H9 (cell line): ENCODE measurements at regions not wholly inside any gene's neighbourhood (a gene's known extent, or its start where the extent isn't known, plus 50 kb on each side); places are given as distances from the start of the nearest gene placed in this dataset.

Source experiments
- DNase-seq: peaks from one replicate; pipeline ENCODE4 v3.0.0-alpha.2; 2017
- H2AFZ ChIP-seq: one replicate; pipeline ENCODE4 v1.6.1; 2013; ENCODE audit warnings: mild to moderate bottlenecking, low read length, control low read depth, moderate library complexity
- H2AK5ac ChIP-seq: 2 replicates; pipeline ENCODE4 v1.6.1; 2013; ENCODE audit warnings: low read length, control low read depth, mixed read lengths; ENCODE audit not compliant: insufficient read length
- H2BK120ac ChIP-seq: one replicate; pipeline ENCODE4 v1.6.1; 2013; ENCODE audit warnings: low read depth, mild to moderate bottlenecking, low read length, control low read depth, inconsistent platforms; ENCODE audit not compliant: poor library complexity, severe bottlenecking
- H2BK12ac ChIP-seq: 2 replicates; pipeline ENCODE4 v1.6.1; 2013; ENCODE audit warnings: low read length, control low read depth, mixed read lengths, low read depth; ENCODE audit not compliant: insufficient read length
- H2BK15ac ChIP-seq: 2 replicates; pipeline ENCODE4 v1.6.1; 2013; ENCODE audit warnings: low read depth, low read length, control low read depth
- H2BK20ac ChIP-seq: one replicate; pipeline ENCODE4 v1.6.1; 2013; ENCODE audit warnings: low read depth, mild to moderate bottlenecking, low read length, control low read depth, inconsistent platforms; ENCODE audit not compliant: poor library complexity, severe bottlenecking
- H2BK5ac ChIP-seq: 2 replicates; pipeline ENCODE4 v1.6.1; 2013; ENCODE audit warnings: low read length, control low read depth, mixed read lengths; ENCODE audit not compliant: insufficient read length
- H3K14ac ChIP-seq: 2 replicates; pipeline ENCODE4 v1.6.1; 2013; ENCODE audit warnings: low read length, control low read depth; ENCODE audit not compliant: insufficient read depth
- H3K18ac ChIP-seq: 2 replicates; pipeline ENCODE4 v1.6.1; 2013; ENCODE audit warnings: low read depth, mild to moderate bottlenecking, mixed read lengths, low read length, control low read depth; ENCODE audit not compliant: insufficient read length
- H3K23ac ChIP-seq: 2 replicates; pipeline ENCODE4 v1.6.1; 2013; ENCODE audit warnings: low read length, control low read depth, mixed read lengths, low read depth; ENCODE audit not compliant: insufficient read length
- H3K23me2 ChIP-seq: 2 replicates; pipeline ENCODE4 v1.6.1; 2013; ENCODE audit warnings: low read depth, mild to moderate bottlenecking, mixed read lengths, low read length, control low read depth; ENCODE audit not compliant: insufficient read length, poor library complexity, severe bottlenecking
- H3K27ac ChIP-seq: 2 replicates; pipeline ENCODE4 v1.5.1; 2013; ENCODE audit warnings: low read length, control low read depth, mixed read lengths, low read depth; ENCODE audit not compliant: insufficient read length
- H3K27me3 ChIP-seq: 2 replicates; pipeline ENCODE4 v1.6.1; 2013; ENCODE audit warnings: low read length, control low read depth, inconsistent platforms; ENCODE audit not compliant: insufficient read depth
- H3K4ac ChIP-seq: 2 replicates; pipeline ENCODE4 v1.6.1; 2013; ENCODE audit warnings: low read depth, mild to moderate bottlenecking, control low read depth, inconsistent platforms, low read length, moderate library complexity
- H3K4me1 ChIP-seq: 2 replicates; pipeline ENCODE4 v1.6.1; 2013; ENCODE audit warnings: low read length, control low read depth, inconsistent platforms; ENCODE audit not compliant: insufficient read depth
- H3K4me2 ChIP-seq: 2 replicates; pipeline ENCODE4 v1.6.1; 2013; ENCODE audit warnings: low read length, control low read depth, mixed read lengths; ENCODE audit not compliant: insufficient read length, insufficient read depth
- H3K56ac ChIP-seq: 2 replicates; pipeline ENCODE4 v1.6.1; 2013; ENCODE audit warnings: low read depth, mild to moderate bottlenecking, mixed read lengths, low read length, control low read depth; ENCODE audit not compliant: insufficient read length
- H3K79me1 ChIP-seq: 2 replicates; pipeline ENCODE4 v1.6.1; 2013; ENCODE audit warnings: low read depth, mild to moderate bottlenecking, moderate library complexity, low read length, control low read depth, inconsistent platforms; ENCODE audit not compliant: insufficient read depth, poor library complexity, severe bottlenecking
- H3K79me2 ChIP-seq: 2 replicates; pipeline ENCODE4 v1.6.1; 2013; ENCODE audit warnings: low read length, control low read depth, inconsistent platforms; ENCODE audit not compliant: insufficient read depth
- H3K9ac ChIP-seq: 2 replicates; pipeline ENCODE4 v1.6.1; 2013; ENCODE audit warnings: low read length, control low read depth, mixed read lengths; ENCODE audit not compliant: insufficient read length; ENCODE audit errors: extremely low read depth
- H3K9me3 ChIP-seq: one replicate; pipeline ENCODE4 v1.6.1; 2013; ENCODE audit warnings: low read depth, low read length, inconsistent platforms; ENCODE audit not compliant: control insufficient read depth
- H3T11ph ChIP-seq: one replicate; pipeline ENCODE4 v1.6.1; 2013; ENCODE audit warnings: mild to moderate bottlenecking, low read length, control low read depth, inconsistent platforms
- H4K20me1 ChIP-seq: one replicate; pipeline ENCODE4 v1.6.1; 2013; ENCODE audit not compliant: control insufficient read depth, insufficient read length, insufficient read depth
- H4K5ac ChIP-seq: 2 replicates; pipeline ENCODE4 v1.6.1; 2013; ENCODE audit warnings: low read depth, mild to moderate bottlenecking, mixed read lengths, low read length, control low read depth; ENCODE audit not compliant: insufficient read length
- H4K8ac ChIP-seq: replicated peaks from 2 replicates; pipeline ENCODE4 v1.6.1; 2013; ENCODE audit warnings: low read length, control low read depth, mixed read lengths, low read depth; ENCODE audit not compliant: insufficient read length
- H4K91ac ChIP-seq: 2 replicates; pipeline ENCODE4 v1.6.1; 2013; ENCODE audit warnings: low read depth, mild to moderate bottlenecking, moderate library complexity, mixed read lengths, low read length, control low read depth; ENCODE audit not compliant: insufficient read length
- H3K27ac Mint-ChIP-seq, 3 experiments: 2 replicates in 2 of 3; 3 replicates in 1 of 3; pipeline ENCODE4 v1.8.0; 2020 to 2021; ENCODE audit warnings: mixed read lengths in 3 of 3, mild to moderate bottlenecking in 1 of 3, moderate library complexity in 1 of 3
- H3K27me3 Mint-ChIP-seq: 2 replicates; pipeline ENCODE4 v1.8.0; 2021; ENCODE audit warnings: low read depth, mild to moderate bottlenecking, moderate library complexity, mixed read lengths
- H3K36me3 Mint-ChIP-seq, 3 experiments: 2 replicates in 2 of 3; 3 replicates in 1 of 3; pipeline ENCODE4 v1.8.0; 2020 to 2021; ENCODE audit warnings: low read depth in 3 of 3, mixed read lengths in 3 of 3; ENCODE audit not compliant: insufficient read depth in 1 of 3
- H3K4me1 Mint-ChIP-seq, 2 experiments: 2 replicates each; pipeline ENCODE4 v1.8.0; 2020; ENCODE audit warnings: mixed read lengths in 2 of 2
- H3K4me3 Mint-ChIP-seq, 2 experiments: 2 replicates in 1 of 2; 3 replicates in 1 of 2; pipeline ENCODE4 v1.8.0; 2020 to 2021; ENCODE audit warnings: mild to moderate bottlenecking in 2 of 2, mixed read lengths in 2 of 2, moderate library complexity in 1 of 2
- H3K9me3 Mint-ChIP-seq, 2 experiments: 2 replicates in 1 of 2; 3 replicates in 1 of 2; pipeline ENCODE4 v1.8.0; 2020; ENCODE audit warnings: mild to moderate bottlenecking in 2 of 2, mixed read lengths in 2 of 2, moderate library complexity in 1 of 2
- WGBS: extraction: QIAGEN DNeasy Blood & Tissue Kit; methylation state at CpG from one replicate; pipeline ENCODE4 v1.1.7; 2013; ENCODE audit warnings: missing lambda C conversion rate, low lambda C conversion rate, mixed read lengths; ENCODE audit not compliant: insufficient read length; ENCODE audit errors: extremely low coverage; 5-methylcytosine and 5-hydroxymethylcytosine counted together
- TF ChIP-seq, protein P1 (sequence below): fragments of 200-600 bp; sonication (generic); conservative IDR thresholded peaks from 3 replicates; pipeline ENCODE4 v1.8.0; 2021; ENCODE audit warnings: antibody characterized with exemption, mild to moderate bottlenecking

DNA sequence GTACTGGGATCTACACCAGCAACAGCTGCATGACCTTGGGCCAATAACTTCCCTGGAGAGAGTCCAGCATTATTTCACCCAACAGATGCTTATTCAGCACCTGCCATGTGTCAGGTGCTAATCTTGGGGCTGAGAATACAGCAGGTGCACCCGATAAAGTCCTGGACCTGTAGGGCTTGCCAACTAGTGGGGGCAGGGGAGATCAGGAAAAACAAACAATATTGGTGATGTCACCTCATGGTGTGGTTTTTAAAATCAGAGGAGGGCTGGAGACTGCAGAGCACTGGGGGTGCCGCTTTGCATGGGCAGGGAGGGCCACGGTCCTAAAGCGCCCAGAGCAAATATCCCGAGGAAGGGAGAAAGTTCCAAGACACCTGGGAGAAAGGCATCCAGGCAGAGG lies 218.8 kb downstream of the C16orf95 start:
- Histone ChIP-seq H3K23me2 (no peaks in the 10 kb centered on the region), H3K4me1 (peaks cover 6% of the 10 kb centered on the region; the same call in 1 of the 2 replicates), H3T11ph (no peak overlapping the region), H2BK12ac (no peak overlapping the region), H3K56ac (no peak overlapping the region), H2AFZ (no peak overlapping the region), H2BK5ac (no peak overlapping the region), H3K4me2 (no peak overlapping the region), H3K9me3 (no peaks in the 10 kb centered on the region), H4K8ac (no peak overlapping the region), H3K79me2 (no peaks in the 10 kb centered on the region), H4K5ac (no peak overlapping the region), H4K20me1 (no peaks in the 10 kb centered on the region), H3K27ac (no peak overlapping the region), H2BK20ac (no peak overlapping the region), H3K27me3 (no peaks in the 10 kb centered on the region), H3K14ac (no peak overlapping the region), H3K4ac (no peak overlapping the region), H2BK120ac (no peak overlapping the region), H3K79me1 (no peaks in the 10 kb centered on the region), H2AK5ac (no peak overlapping the region), H4K91ac (no peak overlapping the region), H3K23ac (no peak overlapping the region), H2BK15ac (no peak overlapping the region), H3K18ac (no peak overlapping the region), H3K9ac (no peak overlapping the region)
- no peak for DNase-seq
- Mint-ChIP-seq H3K27me3 (peaks cover 2% of the 10 kb centered on the region), H3K4me1 (peaks cover 48 to 55% of the 10 kb centered on the region in 2 experiments), H3K9me3 (no peaks in the 10 kb centered on the region), H3K36me3 (no peaks in the 10 kb centered on the region), H3K27ac (0 out of 7 replicates have a peak overlapping the region, but pooled peaks of 1 of the 3 experiments have one; percentile 22), H3K4me3 (no peak overlapping the region; a peak in 1 of 5 replicates)
- TF ChIP-seq, protein P1, sequence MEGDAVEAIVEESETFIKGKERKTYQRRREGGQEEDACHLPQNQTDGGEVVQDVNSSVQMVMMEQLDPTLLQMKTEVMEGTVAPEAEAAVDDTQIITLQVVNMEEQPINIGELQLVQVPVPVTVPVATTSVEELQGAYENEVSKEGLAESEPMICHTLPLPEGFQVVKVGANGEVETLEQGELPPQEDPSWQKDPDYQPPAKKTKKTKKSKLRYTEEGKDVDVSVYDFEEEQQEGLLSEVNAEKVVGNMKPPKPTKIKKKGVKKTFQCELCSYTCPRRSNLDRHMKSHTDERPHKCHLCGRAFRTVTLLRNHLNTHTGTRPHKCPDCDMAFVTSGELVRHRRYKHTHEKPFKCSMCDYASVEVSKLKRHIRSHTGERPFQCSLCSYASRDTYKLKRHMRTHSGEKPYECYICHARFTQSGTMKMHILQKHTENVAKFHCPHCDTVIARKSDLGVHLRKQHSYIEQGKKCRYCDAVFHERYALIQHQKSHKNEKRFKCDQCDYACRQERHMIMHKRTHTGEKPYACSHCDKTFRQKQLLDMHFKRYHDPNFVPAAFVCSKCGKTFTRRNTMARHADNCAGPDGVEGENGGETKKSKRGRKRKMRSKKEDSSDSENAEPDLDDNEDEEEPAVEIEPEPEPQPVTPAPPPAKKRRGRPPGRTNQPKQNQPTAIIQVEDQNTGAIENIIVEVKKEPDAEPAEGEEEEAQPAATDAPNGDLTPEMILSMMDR: no peak
- no CpG with 5 or more reads among the region's 5 CpGs for WGBS
